Esophagus muscularis mucosa (tissue), 3 donors: ENCODE measurements at regions not wholly inside any gene's neighbourhood (a gene's known extent, or its start where the extent isn't known, plus 50 kb on each side); places are given as distances from the start of the nearest gene placed in this dataset.

Experiments used
- CTCF ChIP-seq, 3 experiments: fragments of 200-600 bp in 2 of 3; fragments of 450-650 bp in 1 of 3; sonication (generic) in 2 of 3; IDR thresholded peaks; one replicate each; pipeline ENCODE4 v1.5.1; 2017 to 2019; ENCODE audit warnings: antibody characterized with exemption in 3 of 3, mild to moderate bottlenecking in 2 of 3, moderate library complexity in 1 of 3
- EP300 ChIP-seq: sonication (generic); formaldehyde crosslinking; IDR thresholded peaks from one replicate; pipeline ENCODE4 v1.6.1; 2017; ENCODE audit warnings: antibody characterized with exemption

DNA sequence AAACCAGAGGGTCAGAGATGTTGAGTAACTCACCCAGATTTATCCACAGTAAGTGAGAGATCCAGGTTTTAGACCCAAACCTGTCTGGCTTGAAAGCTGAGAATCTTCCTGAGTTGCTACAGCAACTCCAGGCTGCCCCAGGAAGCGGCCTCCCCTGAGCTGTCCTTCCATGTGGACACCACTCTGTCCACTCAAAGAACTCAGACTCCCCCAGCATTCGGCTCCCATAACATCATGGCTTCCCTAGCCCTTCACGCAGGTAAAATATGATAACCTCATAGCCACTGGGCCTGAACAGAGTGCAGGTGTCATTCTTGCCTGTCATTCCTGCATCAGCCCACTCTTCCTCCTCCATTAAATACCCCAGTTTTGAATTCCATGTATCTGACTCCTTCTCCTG lies 657.8 kb downstream of the TBC1D22A start:
- TF ChIP-seq EP300 (no peak), CTCF (IDR thresholded peaks at IDR 0.05) (no peak)
